ENCODE measurements at regions not wholly inside any gene's neighbourhood (a gene's known extent, or its start where the extent isn't known, plus 50 kb on each side); places are given as distances from the start of the nearest gene placed in this dataset.

GRCh38 chr16:13863075-13863765 lies 56.7 kb upstream of the ERCC4 start:
- intact Hi-C loops (cut with micrococcal nuclease), result no loop called here
- H3K4me3 ChIP-seq (replicated peaks in 1 of 2; ENCODE audit: low read depth in 1 of 2, low read length in 2 of 2), result no peak overlapping the region
- H3K4me2 ChIP-seq (ENCODE audit: low read length), result no peak overlapping the region
- ChIA-PET CTCF (interaction anchor here (1.0 kb wide), 1 partner anchor 11 kb away, joined by 3 read pairs; no protein-coding TSS in a partner anchor), RAD21 (ENCODE audit: low non-redundant PET in 1 of 2, low total read pairs in 2 of 2, uncharacterized antibody in 2 of 2, unreplicated experiment in 2 of 2) (no interaction called here), POLR2A (no interaction called here)
- no peaks in the 10 kb centered on the region for H3K9me2 ChIP-seq (ENCODE audit: insufficient read depth)
- no peaks in the 10 kb centered on the region for H3K36me3 ChIP-seq (ENCODE audit: control insufficient read depth in 1 of 2, insufficient read depth in 2 of 2, low read length in 2 of 2)
- no peak for ATAC-seq
- H2AFZ ChIP-seq (ENCODE audit: low read depth, low read length, poor library complexity, severe bottlenecking), result no peak overlapping the region
- H3K9ac ChIP-seq (ENCODE audit: low read length), result no peak overlapping the region
- peaks cover 16% of the 10 kb centered on the region; the same call in 1 of the 2 replicates for H3K27me3 ChIP-seq (ENCODE audit: insufficient read depth, low read length)
- H3K27ac ChIP-seq (ENCODE audit: low read depth, low read length), result no peak overlapping the region
- H3K4me1 ChIP-seq (ENCODE audit: control insufficient read depth in 1 of 2, insufficient read depth in 2 of 2, low read length in 2 of 2), result no peaks in the 10 kb centered on the region
- no peaks in the 10 kb centered on the region for H3K79me2 ChIP-seq (ENCODE audit: insufficient read depth, low read length)
- no peak for TF ChIP-seq EGR1 (IDR thresholded peaks at IDR 0.05; ENCODE audit: low read depth)
- no peak for TF ChIP-seq YY1 (IDR thresholded peaks at IDR 0.05; ENCODE audit: extremely low read depth, insufficient replicate concordance, low read depth, low read length)
- no peak for TF ChIP-seq ATF3 (IDR thresholded peaks at IDR 0.05)
- no peaks in the 10 kb centered on the region for H3K9me3 ChIP-seq (ENCODE audit: control insufficient read depth in 1 of 2, insufficient read depth in 1 of 2, low read depth in 1 of 2, low read length in 2 of 2)
- BruUV-seq (replicated peaks), result no TSS peak
- no peaks in the 10 kb centered on the region for H4K20me1 ChIP-seq (ENCODE audit: insufficient read depth)
- no peak for DNase-seq (ENCODE audit: low read depth, low spot score)

- intact Hi-C loops (cut with micrococcal nuclease), result no loop called here
- Histone ChIP-seq H3K9ac (ENCODE audit: low read length) (no peak overlapping the region), H3K9me2 (ENCODE audit: insufficient read depth) (no peaks in the 10 kb centered on the region), H3K79me2 (ENCODE audit: insufficient read depth, low read length) (no peaks in the 10 kb centered on the region), H3K27me3 (ENCODE audit: insufficient read depth, low read length) (0 out of 2 replicates have a peak, but pooled peaks cover 3% of the 10 kb centered on the region), H3K4me2 (ENCODE audit: low read length) (no peak overlapping the region), H3K27ac (ENCODE audit: low read depth, low read length) (no peak overlapping the region), H3K36me3 (ENCODE audit: control insufficient read depth in 1 of 2, insufficient read depth in 2 of 2, low read length in 2 of 2) (no peaks in the 10 kb centered on the region), H2AFZ (ENCODE audit: low read depth, low read length, poor library complexity, severe bottlenecking) (no peak overlapping the region), H4K20me1 (ENCODE audit: insufficient read depth) (no peaks in the 10 kb centered on the region), H3K4me1 (ENCODE audit: control insufficient read depth in 1 of 2, insufficient read depth in 2 of 2, low read length in 2 of 2) (no peaks in the 10 kb centered on the region), H3K4me3 (replicated peaks in 1 of 2; ENCODE audit: low read depth in 1 of 2, low read length in 2 of 2) (no peak overlapping the region), H3K9me3 (ENCODE audit: control insufficient read depth in 1 of 2, insufficient read depth in 1 of 2, low read depth in 1 of 2, low read length in 2 of 2) (no peaks in the 10 kb centered on the region)
- ChIA-PET RAD21 (ENCODE audit: low non-redundant PET in 1 of 2, low total read pairs in 2 of 2, uncharacterized antibody in 2 of 2, unreplicated experiment in 2 of 2) (no interaction called here), CTCF (interaction anchor here (0.8 to 2.3 kb wide), 4 partner anchors 9 to 55 kb away, joined by 3 to 13 read pairs (median 6); partner anchors contain the start of gene ERCC4), POLR2A (interaction anchor here (0.7 kb wide), 1 partner anchor 122 kb away, joined by 3 read pairs; no protein-coding TSS in a partner anchor)
- TF ChIP-seq CBX3 (IDR thresholded peaks at IDR 0.05; ENCODE audit: low read depth), result no peak
- no peak for TF ChIP-seq CEBPB (IDR thresholded peaks at IDR 0.05; ENCODE audit: low read depth)
- no peak for TF ChIP-seq FOSL1 (IDR thresholded peaks at IDR 0.05; ENCODE audit: low read depth)
- TF ChIP-seq ZNF274 (IDR thresholded peaks at IDR 0.05; ENCODE audit: low read depth, low read length), result no peak
- no peak for TF ChIP-seq ZBTB33 (IDR thresholded peaks at IDR 0.05; ENCODE audit: extremely low read depth, insufficient replicate concordance, low read length)
- no peak for TF ChIP-seq MAX (IDR thresholded peaks at IDR 0.05)
- no peak for TF ChIP-seq SRF (IDR thresholded peaks at IDR 0.05; ENCODE audit: low read depth)
- no peak for TF ChIP-seq TCF7L2 (IDR thresholded peaks at IDR 0.05; ENCODE audit: borderline replicate concordance, extremely low read depth, insufficient read depth, insufficient read length)
- TF ChIP-seq SP1 (IDR thresholded peaks at IDR 0.05; ENCODE audit: low read depth), result no peak
- no peak for TF ChIP-seq POLR2A (IDR thresholded peaks at IDR 0.05; ENCODE audit: borderline replicate concordance, extremely low read depth, insufficient read depth, insufficient read length)
- TF ChIP-seq ZFX (IDR thresholded peaks at IDR 0.05), result no peak
- no peak for DNase-seq (ENCODE audit: low read depth, low spot score)
- ATAC-seq, result no peak
- BruUV-seq (replicated peaks), result no TSS peak
Measured at GRCh38 chr16:13864689-13865088, 55.3 kb upstream of the ERCC4 start.
